VCaP (cell line): ENCODE measurements at regions not wholly inside any gene's neighbourhood (a gene's known extent, or its start where the extent isn't known, plus 50 kb on each side); places are given as distances from the start of the nearest gene placed in this dataset.

Experiments
- H3K27ac ChIP-seq: fragments of 450-650 bp; 2 replicates; pipeline ENCODE4 v1.5.1; 2017
- TF ChIP-seq, protein P1 (sequence below): fragments of 450-650 bp; conservative IDR thresholded peaks from 2 replicates; pipeline ENCODE4 v1.5.1; 2017; ENCODE audit warnings: mild to moderate bottlenecking, moderate library complexity

DNA sequence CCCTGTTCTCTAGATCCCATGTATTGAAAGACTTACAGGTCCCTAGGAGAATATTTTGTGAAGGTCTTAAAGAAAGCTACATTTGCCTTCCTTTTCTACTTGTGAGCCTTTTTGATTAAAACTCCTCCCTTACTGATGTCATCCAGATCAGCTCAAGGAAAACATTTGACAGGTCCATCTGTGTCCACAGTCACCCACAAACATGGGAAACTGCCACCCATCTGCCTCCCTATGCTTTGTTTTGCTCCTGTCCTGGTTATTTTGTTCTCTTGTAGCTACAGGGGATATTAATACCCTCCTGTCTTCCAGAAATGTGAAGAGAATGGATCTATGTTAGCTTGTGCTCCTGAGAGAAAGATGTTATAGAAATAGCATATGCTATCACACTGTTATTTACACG lies 203.6 kb upstream of the GALNT5 start:
- TF ChIP-seq, protein P1, sequence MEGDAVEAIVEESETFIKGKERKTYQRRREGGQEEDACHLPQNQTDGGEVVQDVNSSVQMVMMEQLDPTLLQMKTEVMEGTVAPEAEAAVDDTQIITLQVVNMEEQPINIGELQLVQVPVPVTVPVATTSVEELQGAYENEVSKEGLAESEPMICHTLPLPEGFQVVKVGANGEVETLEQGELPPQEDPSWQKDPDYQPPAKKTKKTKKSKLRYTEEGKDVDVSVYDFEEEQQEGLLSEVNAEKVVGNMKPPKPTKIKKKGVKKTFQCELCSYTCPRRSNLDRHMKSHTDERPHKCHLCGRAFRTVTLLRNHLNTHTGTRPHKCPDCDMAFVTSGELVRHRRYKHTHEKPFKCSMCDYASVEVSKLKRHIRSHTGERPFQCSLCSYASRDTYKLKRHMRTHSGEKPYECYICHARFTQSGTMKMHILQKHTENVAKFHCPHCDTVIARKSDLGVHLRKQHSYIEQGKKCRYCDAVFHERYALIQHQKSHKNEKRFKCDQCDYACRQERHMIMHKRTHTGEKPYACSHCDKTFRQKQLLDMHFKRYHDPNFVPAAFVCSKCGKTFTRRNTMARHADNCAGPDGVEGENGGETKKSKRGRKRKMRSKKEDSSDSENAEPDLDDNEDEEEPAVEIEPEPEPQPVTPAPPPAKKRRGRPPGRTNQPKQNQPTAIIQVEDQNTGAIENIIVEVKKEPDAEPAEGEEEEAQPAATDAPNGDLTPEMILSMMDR = no peak

DNA sequence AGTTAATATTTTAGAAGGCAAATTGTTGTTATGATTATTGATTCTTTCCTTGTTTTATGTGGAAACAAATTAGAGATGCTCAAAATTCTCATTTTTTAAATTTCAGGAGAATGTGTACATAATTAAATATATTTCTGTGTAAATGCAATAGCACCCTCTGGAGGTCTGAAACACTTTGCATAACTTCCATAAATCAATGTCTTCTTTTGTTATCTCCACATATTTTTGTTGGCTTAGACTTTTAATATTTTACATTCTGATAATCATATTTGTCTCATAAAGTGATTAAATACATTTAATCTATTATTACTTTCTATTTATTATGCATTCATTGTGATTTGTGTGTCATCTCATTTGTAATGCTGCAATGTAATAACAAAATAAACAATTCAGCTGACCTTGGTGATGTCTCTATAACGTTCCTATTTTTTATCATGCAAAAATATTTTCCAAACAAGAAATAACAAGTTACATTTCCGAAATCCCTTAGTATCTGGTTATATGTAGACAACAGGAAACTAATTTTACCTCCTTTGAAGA lies 201.8 kb upstream of the GALNT5 start:
- H3K27ac ChIP-seq = no peak overlapping the region
- TF ChIP-seq, protein P1 = peak; percentile 82

More for the DNA sequence above, 203.6 kb upstream of the GALNT5 start:
- H3K27ac ChIP-seq = no peak overlapping the region

DNA sequence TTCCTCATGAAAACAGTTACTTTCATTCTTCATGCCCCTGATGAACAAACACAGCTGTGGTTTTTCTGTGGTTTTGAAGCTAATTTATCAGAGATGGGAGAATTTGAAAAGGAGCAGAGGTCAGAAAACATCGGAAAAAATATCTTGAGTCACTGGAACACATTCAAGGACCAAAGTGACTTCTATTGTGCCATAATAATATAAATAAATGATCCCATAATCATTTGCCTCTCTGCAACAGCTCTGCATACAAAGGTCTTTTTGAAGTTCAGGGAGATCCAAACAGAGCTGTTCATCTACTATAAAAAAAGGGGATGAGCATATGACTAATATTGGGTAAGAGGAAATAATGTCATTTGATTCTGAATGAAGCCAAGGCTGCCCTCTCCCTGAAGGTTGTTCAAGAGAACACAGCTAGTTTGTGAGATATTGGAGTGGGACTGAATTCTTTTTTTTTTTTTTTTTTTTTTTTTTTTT lies 201.3 kb upstream of the GALNT5 start:
- no peak overlapping the region for H3K27ac ChIP-seq
- TF ChIP-seq, protein P1 = no peak

DNA sequence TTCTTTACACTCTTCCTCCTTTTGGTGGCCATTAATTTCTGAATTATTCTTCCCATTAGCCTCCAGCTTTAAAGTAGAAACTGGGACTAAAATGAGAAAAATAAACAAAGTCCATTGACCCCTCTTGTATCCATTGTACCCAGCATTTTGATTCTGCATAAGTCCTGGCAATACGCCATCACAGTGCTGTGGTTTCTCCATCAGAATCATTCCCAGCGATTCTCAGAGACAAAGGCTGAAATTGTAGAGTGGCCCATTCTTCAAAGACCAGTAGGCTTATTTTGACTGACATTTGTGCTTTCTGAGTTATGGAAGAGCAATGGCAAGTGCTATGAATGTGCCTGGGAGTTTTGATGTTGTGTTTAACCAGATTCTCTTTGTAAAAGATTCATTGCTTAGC lies 199.3 kb upstream of the GALNT5 start:
- TF ChIP-seq, protein P1 = no peak
- H3K27ac ChIP-seq = no peak overlapping the region

DNA sequence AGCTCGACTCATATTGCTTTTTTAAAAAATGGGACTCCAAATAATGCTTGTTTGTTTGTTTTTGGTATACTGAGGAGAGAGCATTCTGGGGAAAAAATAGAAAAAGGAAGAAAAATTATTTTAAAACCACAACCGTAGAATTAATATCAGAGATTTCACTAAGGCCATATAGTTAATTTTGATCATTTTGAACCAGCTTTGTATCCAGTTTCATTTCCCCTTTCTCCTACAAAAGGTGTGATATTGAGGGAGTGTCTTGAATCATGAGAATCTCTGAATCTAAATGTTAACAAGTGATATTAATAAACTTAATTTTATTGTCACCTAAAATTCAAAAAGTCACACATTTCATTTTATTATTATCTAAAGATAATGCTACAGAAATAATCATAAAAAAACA lies 198.5 kb upstream of the GALNT5 start:
- H3K27ac ChIP-seq = no peak overlapping the region

DNA sequence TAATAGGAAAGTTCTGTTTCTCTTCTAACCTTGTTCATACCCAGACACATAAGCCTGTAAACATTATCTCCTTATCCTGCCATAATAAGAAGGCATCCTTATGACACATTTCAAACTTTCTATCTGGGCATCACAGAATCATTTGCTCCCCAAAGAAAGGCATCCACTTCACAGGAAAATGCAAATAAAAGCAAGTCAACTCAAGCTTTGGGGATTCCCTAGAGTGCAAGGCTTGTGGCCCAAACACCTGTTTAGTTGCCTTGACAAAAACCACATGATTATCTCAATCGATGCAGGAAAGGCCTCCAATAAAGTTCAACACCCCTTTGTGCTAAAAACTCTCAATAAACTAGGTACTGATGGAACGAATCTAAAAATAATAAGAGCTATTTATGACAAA lies 195.7 kb upstream of the GALNT5 start:
- H3K27ac ChIP-seq = no peak overlapping the region
- TF ChIP-seq, protein P1 = no peak

More for the DNA sequence above, 198.5 kb upstream of the GALNT5 start:
- TF ChIP-seq, protein P1 = no peak

DNA sequence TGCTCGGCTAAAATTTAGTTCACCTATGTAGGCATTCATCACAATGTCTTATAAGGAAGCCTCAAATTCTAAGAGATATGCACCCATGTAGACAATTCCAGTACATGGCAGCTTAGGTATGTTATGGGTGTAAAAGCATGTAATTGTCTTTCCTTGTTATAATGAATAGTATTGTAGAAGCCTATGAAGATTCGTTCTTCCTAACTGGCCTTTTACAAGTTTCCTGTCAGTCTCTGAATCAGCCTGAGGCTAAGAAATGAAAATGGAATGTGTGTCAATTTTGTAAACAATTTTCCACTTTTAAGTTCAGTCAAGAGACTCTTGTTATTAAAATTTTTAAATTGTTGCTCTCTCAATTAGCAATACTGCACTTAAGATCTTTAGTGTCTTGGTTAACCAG lies 189.9 kb upstream of the GALNT5 start:
- H3K27ac ChIP-seq = no peak overlapping the region
- TF ChIP-seq, protein P1 = no peak
